NT2/D1 (cell line): ENCODE measurements at regions not wholly inside any gene's neighbourhood (a gene's known extent, or its start where the extent isn't known, plus 50 kb on each side); places are given as distances from the start of the nearest gene placed in this dataset.

ENCODE experiments used
- SUZ12 ChIP-seq: IDR thresholded peaks from 2 replicates; pipeline ENCODE4 v1.6.1; 2011; ENCODE audit not compliant: insufficient read length, insufficient read depth; ENCODE audit errors: extremely low read depth
- YY1 ChIP-seq: IDR thresholded peaks from 2 replicates; pipeline ENCODE4 v1.6.1; 2011; ENCODE audit not compliant: insufficient read length, insufficient read depth

- TF ChIP-seq SUZ12 (no peak), YY1 (no peak)
These were observed 1299.2 kb upstream of the SPRY2 start for GRCh38 chr13:81639984-81640582.
